ENCODE measurements at regions not wholly inside any gene's neighbourhood (a gene's known extent, or its start where the extent isn't known, plus 50 kb on each side); places are given as distances from the start of the nearest gene placed in this dataset.

DNA sequence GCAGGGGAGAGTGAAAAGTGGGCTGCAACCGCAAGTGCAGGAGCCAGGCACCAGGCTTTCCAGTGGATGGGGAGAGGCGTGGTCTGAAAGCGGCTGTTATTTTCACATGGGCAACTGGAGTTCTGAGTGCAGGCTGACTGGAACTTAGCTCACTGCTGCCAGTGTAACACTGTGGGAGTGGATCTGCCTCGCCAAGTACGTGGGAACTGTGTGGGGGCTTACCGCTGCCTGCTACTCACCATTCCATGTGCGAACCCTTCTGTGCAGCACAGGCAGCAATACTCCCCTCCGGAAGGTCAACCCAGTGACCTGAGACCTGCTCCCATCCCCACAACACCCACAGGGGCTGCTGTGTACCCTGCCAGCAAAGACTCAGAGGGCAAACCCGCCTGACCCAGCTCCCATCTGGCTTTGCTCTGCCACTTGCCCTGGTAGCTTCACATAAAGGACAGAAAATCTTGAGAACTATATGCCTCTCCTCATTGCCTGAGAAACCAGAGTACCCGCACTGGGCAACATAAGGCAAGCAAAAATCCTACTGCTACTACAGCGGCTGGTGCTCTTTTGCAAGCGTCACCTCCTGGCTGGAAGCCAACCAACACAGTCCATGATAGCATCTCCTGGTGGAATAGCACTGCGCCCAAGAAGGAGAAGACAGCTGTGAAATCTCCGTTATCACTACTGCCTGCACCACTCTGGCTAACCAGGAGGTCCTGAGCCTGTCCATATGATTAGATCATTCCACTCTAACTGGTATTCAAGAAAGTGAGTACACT lies 54.4 kb upstream of the SIRPG start:
- TF ChIP-seq, protein P1, sequence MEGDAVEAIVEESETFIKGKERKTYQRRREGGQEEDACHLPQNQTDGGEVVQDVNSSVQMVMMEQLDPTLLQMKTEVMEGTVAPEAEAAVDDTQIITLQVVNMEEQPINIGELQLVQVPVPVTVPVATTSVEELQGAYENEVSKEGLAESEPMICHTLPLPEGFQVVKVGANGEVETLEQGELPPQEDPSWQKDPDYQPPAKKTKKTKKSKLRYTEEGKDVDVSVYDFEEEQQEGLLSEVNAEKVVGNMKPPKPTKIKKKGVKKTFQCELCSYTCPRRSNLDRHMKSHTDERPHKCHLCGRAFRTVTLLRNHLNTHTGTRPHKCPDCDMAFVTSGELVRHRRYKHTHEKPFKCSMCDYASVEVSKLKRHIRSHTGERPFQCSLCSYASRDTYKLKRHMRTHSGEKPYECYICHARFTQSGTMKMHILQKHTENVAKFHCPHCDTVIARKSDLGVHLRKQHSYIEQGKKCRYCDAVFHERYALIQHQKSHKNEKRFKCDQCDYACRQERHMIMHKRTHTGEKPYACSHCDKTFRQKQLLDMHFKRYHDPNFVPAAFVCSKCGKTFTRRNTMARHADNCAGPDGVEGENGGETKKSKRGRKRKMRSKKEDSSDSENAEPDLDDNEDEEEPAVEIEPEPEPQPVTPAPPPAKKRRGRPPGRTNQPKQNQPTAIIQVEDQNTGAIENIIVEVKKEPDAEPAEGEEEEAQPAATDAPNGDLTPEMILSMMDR (conservative IDR thresholded peaks at IDR 0.05; ENCODE audit: low read depth, low read length), result no peak
- no peak for TF ChIP-seq EZH2 (IDR thresholded peaks at IDR 0.05; ENCODE audit: borderline replicate concordance, low read depth, low read length, poor library complexity, severe bottlenecking)
